ENCODE measurements at regions not wholly inside any gene's neighbourhood (a gene's known extent, or its start where the extent isn't known, plus 50 kb on each side); places are given as distances from the start of the nearest gene placed in this dataset.

DNA sequence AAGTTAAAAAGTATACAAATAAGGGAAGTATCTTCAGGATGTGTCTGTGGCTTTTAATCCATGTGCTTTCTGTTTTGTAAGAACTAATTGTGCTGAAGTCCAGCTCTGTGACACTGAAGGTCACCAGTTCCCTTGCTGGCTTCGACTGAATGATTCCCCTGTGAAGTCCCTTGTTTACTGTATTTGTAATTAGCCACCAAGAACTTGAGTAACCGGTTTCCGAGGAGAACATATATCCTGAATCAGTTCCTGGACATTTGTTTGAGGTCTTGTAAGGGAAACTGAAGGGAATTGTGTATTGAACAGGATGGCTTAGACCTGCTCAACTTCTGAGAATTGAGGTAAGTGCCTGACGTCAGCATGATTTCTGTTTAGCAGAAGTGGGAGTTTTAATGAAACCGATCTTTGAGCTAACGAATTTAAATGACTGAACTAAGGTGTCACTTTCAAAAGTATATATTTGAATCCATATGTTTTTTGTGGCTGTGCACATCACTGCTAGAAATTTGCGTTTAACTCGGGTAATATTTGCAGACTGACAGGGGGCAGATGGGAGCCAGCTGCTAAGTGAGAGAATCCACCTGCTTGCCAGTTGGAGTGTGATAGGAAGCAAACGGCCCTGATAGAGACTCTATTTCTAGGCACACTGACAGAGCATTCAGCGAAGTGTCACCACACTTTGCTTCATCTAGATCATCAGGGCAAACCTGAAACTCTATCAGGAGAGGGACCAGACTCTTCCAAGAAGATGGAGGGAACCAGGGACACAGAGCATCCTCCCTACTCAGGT is 530.0 kb downstream of the RFC3 start:
- no peak overlapping the region for H3K27ac ChIP-seq (ENCODE audit: low read depth, low read length)
- no peak overlapping the region for H3K9ac ChIP-seq (ENCODE audit: low read depth, low read length)
- WGBS, result 91% methylated on average over 10 of the region's 10 CpGs
- H3K27me3 ChIP-seq (ENCODE audit: insufficient read depth, low read length), result no peaks in the 10 kb centered on the region
- no peak overlapping the region for H3K4me3 ChIP-seq (ENCODE audit: low read length)
- H3K4me1 ChIP-seq (ENCODE audit: insufficient read depth, low read length), result peaks cover 18% of the 10 kb centered on the region
- H3K36me3 ChIP-seq (ENCODE audit: insufficient read depth, low read length), result no peaks in the 10 kb centered on the region
- no peaks in the 10 kb centered on the region for H3K9me3 ChIP-seq (ENCODE audit: insufficient read depth, low read depth, low read length)

DNA sequence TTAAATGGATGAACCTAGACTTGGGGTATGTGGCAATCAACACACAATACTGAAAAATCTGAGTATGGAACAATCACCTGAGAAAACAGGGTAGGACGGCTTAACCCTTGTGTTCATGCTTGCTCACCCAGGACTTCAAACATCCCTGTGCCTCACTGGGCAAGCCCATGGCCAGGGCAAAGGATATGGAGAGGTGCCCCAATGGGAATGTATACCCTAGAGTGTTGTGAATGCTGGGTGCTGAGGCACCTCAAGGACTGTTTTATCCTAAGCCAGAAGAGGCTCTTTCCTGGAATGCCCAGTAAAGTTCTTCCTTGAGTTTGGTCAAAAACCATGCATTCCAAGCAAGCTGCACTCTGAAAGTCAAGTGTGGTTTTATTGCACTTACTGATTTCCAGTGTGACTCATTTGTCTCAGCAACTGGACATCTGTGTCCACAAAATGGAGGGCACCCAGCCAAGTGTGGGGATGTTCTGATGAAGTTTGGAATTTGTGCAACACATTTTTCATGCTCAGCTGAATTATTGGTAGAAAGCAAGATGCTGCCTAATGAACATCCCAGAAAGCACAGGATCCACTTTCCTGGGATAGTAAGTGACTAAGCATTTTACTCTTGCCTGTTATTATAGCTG is 531.3 kb downstream of the RFC3 start:
- WGBS, result 96% methylated on average over 1 of the region's 1 CpG
- H3K27ac ChIP-seq (ENCODE audit: low read depth, low read length), result no peak overlapping the region

DNA sequence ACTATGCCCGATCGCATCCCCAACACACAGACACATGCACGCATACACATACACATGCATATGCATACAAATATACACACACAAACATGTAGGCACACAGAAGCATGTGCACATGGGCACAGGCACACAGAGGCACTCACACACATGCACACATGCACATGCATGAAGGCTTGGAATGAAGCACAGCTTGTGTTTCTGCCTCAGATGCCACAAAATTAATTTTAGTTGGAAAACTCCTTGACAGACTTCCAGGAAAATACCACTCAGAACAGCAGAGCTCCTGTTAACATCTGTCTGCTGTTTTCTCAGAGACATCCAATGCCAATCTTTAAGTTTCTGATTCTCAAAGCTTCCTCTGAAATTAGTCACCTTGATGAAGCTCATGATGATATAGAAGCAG is 532.7 kb downstream of the RFC3 start:
- Histone ChIP-seq H3K4me3 (ENCODE audit: low read length) (no peak overlapping the region), H3K9me3 (ENCODE audit: insufficient read depth, low read depth, low read length) (no peaks in the 10 kb centered on the region), H3K36me3 (ENCODE audit: insufficient read depth, low read length) (no peaks in the 10 kb centered on the region), H3K27ac (ENCODE audit: low read depth, low read length) (no peak overlapping the region), H3K9ac (ENCODE audit: low read depth, low read length) (no peak overlapping the region), H3K27me3 (ENCODE audit: insufficient read depth, low read length) (no peaks in the 10 kb centered on the region), H3K4me1 (ENCODE audit: insufficient read depth, low read length) (peaks cover 3% of the 10 kb centered on the region; the same call in 1 of the 2 replicates)
- WGBS, result 98% methylated on average over 3 of the region's 3 CpGs

More for the DNA sequence above, 531.3 kb downstream of the RFC3 start:
- Histone ChIP-seq H3K4me1 (ENCODE audit: insufficient read depth, low read length) (peaks cover 18% of the 10 kb centered on the region), H3K36me3 (ENCODE audit: insufficient read depth, low read length) (no peaks in the 10 kb centered on the region), H3K9me3 (ENCODE audit: insufficient read depth, low read depth, low read length) (no peaks in the 10 kb centered on the region), H3K9ac (ENCODE audit: low read depth, low read length) (no peak overlapping the region), H3K27me3 (ENCODE audit: insufficient read depth, low read length) (no peaks in the 10 kb centered on the region), H3K4me3 (ENCODE audit: low read length) (no peak overlapping the region)

DNA sequence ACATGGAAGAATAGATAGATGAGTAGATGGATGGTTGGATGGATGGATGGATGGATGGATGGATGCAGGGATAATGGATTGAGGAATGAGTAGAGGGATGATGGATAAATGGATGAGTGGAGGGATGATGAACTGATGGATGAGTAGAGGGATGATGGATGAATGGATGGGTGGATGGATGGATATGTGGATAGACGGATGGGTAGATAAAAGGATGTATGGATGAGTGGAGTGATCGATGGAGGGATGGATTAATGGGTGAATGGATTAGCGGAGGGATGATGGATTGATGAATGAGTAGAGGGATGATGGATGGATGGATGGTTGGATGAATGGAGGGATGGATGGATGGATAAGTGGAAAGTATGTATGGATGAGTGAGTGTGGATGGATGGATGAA is 533.2 kb downstream of the RFC3 start:
- H3K4me3 ChIP-seq (ENCODE audit: low read length), result no peak overlapping the region
- no peaks in the 10 kb centered on the region for H3K4me1 ChIP-seq (ENCODE audit: insufficient read depth, low read length)
- WGBS, result 95% methylated on average over 3 of the region's 3 CpGs
- no peak overlapping the region for H3K27ac ChIP-seq (ENCODE audit: low read depth, low read length)
- H3K36me3 ChIP-seq (ENCODE audit: insufficient read depth, low read length), result no peaks in the 10 kb centered on the region
- H3K9me3 ChIP-seq (ENCODE audit: insufficient read depth, low read depth, low read length), result no peaks in the 10 kb centered on the region
- no peaks in the 10 kb centered on the region for H3K27me3 ChIP-seq (ENCODE audit: insufficient read depth, low read length)
- H3K9ac ChIP-seq (ENCODE audit: low read depth, low read length), result no peak overlapping the region

- Histone ChIP-seq H3K36me3 (ENCODE audit: insufficient read depth, low read length) (no peaks in the 10 kb centered on the region), H3K4me1 (ENCODE audit: insufficient read depth, low read length) (no peaks in the 10 kb centered on the region), H3K9me3 (ENCODE audit: insufficient read depth, low read depth, low read length) (no peaks in the 10 kb centered on the region), H3K4me3 (ENCODE audit: low read length) (no peak overlapping the region), H3K27me3 (ENCODE audit: insufficient read depth, low read length) (no peaks in the 10 kb centered on the region), H3K9ac (ENCODE audit: low read depth, low read length) (no peak overlapping the region), H3K27ac (ENCODE audit: low read depth, low read length) (no peak overlapping the region)
- WGBS, result 98% methylated on average over 4 of the region's 4 CpGs
Measured at GRCh38 chr13:34352958-34353357, 535.0 kb downstream of the RFC3 start.

DNA sequence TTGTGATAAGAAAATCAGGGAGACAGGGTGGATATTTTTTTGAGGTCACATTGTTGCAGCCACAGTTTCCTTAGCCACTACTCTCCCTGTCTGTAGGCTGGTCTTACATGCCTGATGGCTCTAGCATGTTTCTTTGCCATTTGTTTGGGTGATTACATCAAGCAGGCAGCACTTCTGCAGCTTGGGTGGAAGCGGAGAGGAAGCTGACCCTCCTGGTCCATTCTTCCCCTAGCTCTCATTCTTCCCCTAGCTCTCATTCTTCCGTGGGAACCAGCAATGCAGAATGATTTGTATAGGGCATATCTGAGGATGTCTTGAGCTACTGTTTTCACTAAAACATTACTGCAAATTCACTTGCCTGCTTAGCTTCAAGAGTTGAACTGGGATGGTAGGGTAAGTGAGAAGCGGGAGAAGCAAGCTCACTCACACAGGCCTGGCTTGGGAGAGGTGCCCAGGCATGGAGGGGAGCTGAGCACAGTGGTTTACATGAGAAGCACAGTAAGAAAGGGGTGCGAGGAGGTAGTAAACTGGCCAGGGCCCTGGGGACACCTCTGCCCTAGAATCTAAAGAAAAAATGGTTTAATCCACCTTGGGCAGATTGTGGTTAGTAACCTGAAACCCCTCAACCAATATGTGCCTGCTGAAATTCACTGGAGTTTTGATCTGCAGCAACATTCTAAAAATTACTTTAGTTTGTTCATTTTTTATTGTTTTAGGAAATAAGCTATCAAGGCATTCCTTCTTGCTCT is 538.9 kb downstream of the RFC3 start:
- 95% methylated on average over 3 of the region's 4 CpGs for WGBS
- no peaks in the 10 kb centered on the region for H3K36me3 ChIP-seq (ENCODE audit: insufficient read depth, low read length)
- H3K9ac ChIP-seq (ENCODE audit: low read depth, low read length), result no peak overlapping the region
- H3K27me3 ChIP-seq (ENCODE audit: insufficient read depth, low read length), result no peaks in the 10 kb centered on the region
- no peak overlapping the region for H3K27ac ChIP-seq (ENCODE audit: low read depth, low read length)
- no peaks in the 10 kb centered on the region for H3K4me1 ChIP-seq (ENCODE audit: insufficient read depth, low read length)
- H3K9me3 ChIP-seq (ENCODE audit: insufficient read depth, low read depth, low read length), result no peaks in the 10 kb centered on the region
- H3K4me3 ChIP-seq (ENCODE audit: low read length), result no peak overlapping the region

DNA sequence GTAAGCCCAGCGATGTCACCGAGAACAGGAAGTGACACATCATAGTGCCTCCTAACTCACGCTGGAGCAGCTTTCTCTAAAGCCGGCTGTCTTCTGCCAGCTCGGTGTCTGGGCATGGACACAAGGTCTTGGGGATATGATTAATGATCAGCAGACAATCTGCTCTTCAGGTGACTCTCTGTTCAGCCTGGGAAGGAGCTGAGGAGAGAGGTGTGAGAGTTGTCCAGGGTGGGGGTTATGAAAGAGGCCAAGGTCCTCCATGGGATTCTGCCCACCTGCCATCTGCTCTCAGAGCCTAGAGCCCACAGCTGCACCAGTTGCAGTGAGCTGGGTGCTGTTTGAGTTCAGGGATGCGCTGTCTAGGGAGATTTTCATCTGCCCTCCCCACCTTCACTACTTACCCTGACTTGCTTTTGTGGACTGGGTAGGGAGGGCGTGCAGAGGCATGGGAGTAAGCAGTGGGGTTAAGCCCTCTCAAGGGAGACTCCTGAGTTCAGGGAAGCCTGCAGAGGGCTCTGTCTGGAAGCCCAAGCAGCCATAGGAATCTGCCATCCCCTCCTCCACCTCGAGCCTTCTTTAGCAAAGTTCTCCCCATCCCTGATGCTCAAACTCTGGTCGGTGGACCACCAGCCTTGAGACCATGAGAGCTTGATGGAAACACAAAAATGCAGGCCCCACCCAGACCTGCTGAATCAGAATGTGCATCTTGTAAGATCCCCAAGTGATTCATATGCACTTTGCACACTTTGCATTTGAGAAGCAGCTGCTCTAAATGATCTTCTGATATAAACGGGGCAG is 539.7 kb downstream of the RFC3 start:
- 92% methylated on average over 9 of the region's 10 CpGs for whole genome bisulfite sequencing

GRCh38 chr13:34358811-34359513 is 541.0 kb downstream of the RFC3 start:
- WGBS, result 88% methylated on average over 2 of the region's 2 CpGs

More for the DNA sequence above, 539.7 kb downstream of the RFC3 start:
- no peak overlapping the region for H3K27ac ChIP-seq (ENCODE audit: low read depth, low read length)
- no peaks in the 10 kb centered on the region for H3K27me3 ChIP-seq (ENCODE audit: insufficient read depth, low read length)
- H3K4me3 ChIP-seq (ENCODE audit: low read length), result no peak overlapping the region
- H3K9me3 ChIP-seq (ENCODE audit: insufficient read depth, low read depth, low read length), result no peaks in the 10 kb centered on the region
- H3K9ac ChIP-seq (ENCODE audit: low read depth, low read length), result no peak overlapping the region
- no peaks in the 10 kb centered on the region for H3K4me1 ChIP-seq (ENCODE audit: insufficient read depth, low read length)
- no peaks in the 10 kb centered on the region for H3K36me3 ChIP-seq (ENCODE audit: insufficient read depth, low read length)

DNA sequence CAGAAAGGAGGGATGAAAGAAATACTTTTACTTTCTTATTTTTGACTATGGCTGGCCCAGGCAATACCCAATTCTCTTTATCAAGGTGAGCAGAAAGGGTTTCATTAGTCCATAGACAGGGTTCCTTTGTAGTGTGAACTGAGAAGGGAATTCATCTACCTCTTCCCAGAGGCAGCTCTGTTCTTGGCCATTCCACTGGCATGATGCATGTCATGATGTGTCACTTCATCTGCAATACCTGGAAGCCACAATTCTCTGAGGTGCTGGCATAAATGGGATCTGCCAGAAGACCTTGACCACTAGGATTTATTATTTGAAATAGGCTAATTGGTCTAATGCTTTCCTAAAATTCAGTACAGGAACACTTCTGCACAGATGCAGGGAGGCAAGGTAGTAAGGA is 542.8 kb downstream of the RFC3 start:
- no peak overlapping the region for H3K4me3 ChIP-seq (ENCODE audit: low read length)
- no peaks in the 10 kb centered on the region for H3K4me1 ChIP-seq (ENCODE audit: insufficient read depth, low read length)
- H3K9me3 ChIP-seq (ENCODE audit: insufficient read depth, low read depth, low read length), result no peaks in the 10 kb centered on the region
- H3K36me3 ChIP-seq (ENCODE audit: insufficient read depth, low read length), result no peaks in the 10 kb centered on the region
- H3K27me3 ChIP-seq (ENCODE audit: insufficient read depth, low read length), result no peaks in the 10 kb centered on the region
- no peak overlapping the region for H3K9ac ChIP-seq (ENCODE audit: low read depth, low read length)
- H3K27ac ChIP-seq (ENCODE audit: low read depth, low read length), result no peak overlapping the region

More at GRCh38 chr13:34358811-34359513, 541.0 kb downstream of the RFC3 start:
- Histone ChIP-seq H3K4me1 (ENCODE audit: insufficient read depth, low read length) (no peaks in the 10 kb centered on the region), H3K36me3 (ENCODE audit: insufficient read depth, low read length) (no peaks in the 10 kb centered on the region), H3K27ac (ENCODE audit: low read depth, low read length) (no peak overlapping the region), H3K4me3 (ENCODE audit: low read length) (no peak overlapping the region), H3K27me3 (ENCODE audit: insufficient read depth, low read length) (no peaks in the 10 kb centered on the region), H3K9me3 (ENCODE audit: insufficient read depth, low read depth, low read length) (no peaks in the 10 kb centered on the region), H3K9ac (ENCODE audit: low read depth, low read length) (no peak overlapping the region)

- H3K9ac ChIP-seq (ENCODE audit: low read depth, low read length), result no peak overlapping the region
- H3K9me3 ChIP-seq (ENCODE audit: insufficient read depth, low read depth, low read length), result no peaks in the 10 kb centered on the region
- 96% methylated on average over 4 of the region's 4 CpGs for WGBS
- no peaks in the 10 kb centered on the region for H3K36me3 ChIP-seq (ENCODE audit: insufficient read depth, low read length)
- H3K4me3 ChIP-seq (ENCODE audit: low read length), result no peak overlapping the region
- no peaks in the 10 kb centered on the region for H3K27me3 ChIP-seq (ENCODE audit: insufficient read depth, low read length)
- H3K4me1 ChIP-seq (ENCODE audit: insufficient read depth, low read length), result no peaks in the 10 kb centered on the region
- no peak overlapping the region for H3K27ac ChIP-seq (ENCODE audit: low read depth, low read length)
Measured at GRCh38 chr13:34361560-34361959, 543.6 kb downstream of the RFC3 start.
